IMR-90 (cell line): ENCODE measurements at regions not wholly inside any gene's neighbourhood (a gene's known extent, or its start where the extent isn't known, plus 50 kb on each side); places are given as distances from the start of the nearest gene placed in this dataset.

ENCODE experiments used
- ATAC-seq: fragments of 200-7000 bp; cut with Tn5 transposase; 2 replicates; pipeline ENCODE4 v1.9.1; 2020; ENCODE audit warnings: low read depth, mild to moderate bottlenecking, moderate library complexity
- BruUV-seq: library from RNA; stranded (reverse); fragments of 400-500 nt; replicated peaks from 2 replicates; lab custom pipeline; 2021; lab: Mats Ljungman, UMichigan
- CTCF ChIA-PET: fragments of 300-600 bp; formaldehyde crosslinking; extraction: SDS; loops from one replicate; lab custom pipeline; 2021; ENCODE audit warnings: antibody characterized with exemption; lab: Yijun Ruan, JAX
- POLR2A ChIA-PET: fragments of 300-600 bp; sonication (Branson Sonifier 250); formaldehyde crosslinking; loops from one replicate; lab custom pipeline; 2022; ENCODE audit warnings: antibody characterized with exemption; ENCODE audit not compliant: unreplicated experiment; lab: Charles Lee
- DNase-seq: peaks from one replicate; pipeline ENCODE4 v3.0.0; 2013
- H2AFZ ChIP-seq: replicated peaks from 2 replicates; pipeline ENCODE3; 2013; ENCODE audit warnings: low read length, mild to moderate bottlenecking; ENCODE audit not compliant: poor library complexity
- H2AK5ac ChIP-seq: 2 replicates; pipeline ENCODE4 v1.6.1; 2013; ENCODE audit warnings: low read depth, low read length, inconsistent platforms
- H2AK9ac ChIP-seq: replicated peaks from 2 replicates; pipeline ENCODE3; 2013; ENCODE audit warnings: mild to moderate bottlenecking, low read depth, low read length, moderate library complexity; ENCODE audit not compliant: poor library complexity
- H2BK120ac ChIP-seq: 2 replicates; pipeline ENCODE4 v1.6.1; 2013; ENCODE audit warnings: low read depth, low read length, inconsistent platforms
- H2BK15ac ChIP-seq: 3 replicates; pipeline ENCODE4 v1.6.1; 2013; ENCODE audit warnings: low read depth, low read length, inconsistent platforms
- H2BK20ac ChIP-seq: 2 replicates; pipeline ENCODE4 v1.6.1; 2013; ENCODE audit warnings: low read depth, mild to moderate bottlenecking, inconsistent platforms, low read length, moderate library complexity
- H2BK5ac ChIP-seq: 2 replicates; pipeline ENCODE4 v1.6.1; 2013; ENCODE audit warnings: mild to moderate bottlenecking, low read depth, low read length, inconsistent platforms; ENCODE audit not compliant: poor library complexity, severe bottlenecking
- H3K14ac ChIP-seq: replicated peaks from 2 replicates; pipeline ENCODE4 v1.6.1; 2013; ENCODE audit warnings: low read depth, low read length, inconsistent platforms
- H3K18ac ChIP-seq: 2 replicates; pipeline ENCODE4 v1.6.1; 2013; ENCODE audit warnings: low read depth, low read length, control low read depth
- H3K23ac ChIP-seq: 2 replicates; pipeline ENCODE4 v1.6.1; 2013; ENCODE audit warnings: low read depth, low read length, inconsistent platforms
- H3K27ac ChIP-seq: 2 replicates; pipeline ENCODE4 v1.5.1; 2013; ENCODE audit warnings: mild to moderate bottlenecking, control low read depth, low read length; ENCODE audit not compliant: insufficient read depth
- H3K27me3 ChIP-seq: 2 replicates; pipeline ENCODE4 v1.6.1; 2013; ENCODE audit warnings: low read length; ENCODE audit not compliant: control insufficient read depth, insufficient read depth
- H3K36me3 ChIP-seq: 2 replicates; pipeline ENCODE4 v1.6.1; 2013; ENCODE audit warnings: low read length, mixed read lengths; ENCODE audit not compliant: control insufficient read depth, insufficient read depth
- H3K4ac ChIP-seq: 2 replicates; pipeline ENCODE4 v1.6.1; 2013; ENCODE audit warnings: low read depth, low read length, inconsistent platforms
- H3K4me1 ChIP-seq: 2 replicates; pipeline ENCODE4 v1.6.1; 2013; ENCODE audit warnings: low read length, mixed read lengths; ENCODE audit not compliant: control insufficient read depth, insufficient read depth
- H3K4me2 ChIP-seq: 2 replicates; pipeline ENCODE4 v1.6.1; 2013; ENCODE audit warnings: low read depth, mild to moderate bottlenecking, control low read depth, low read length, moderate library complexity
- H3K4me3 ChIP-seq: 2 replicates; pipeline ENCODE4 v1.5.1; 2013; ENCODE audit warnings: low read depth, mild to moderate bottlenecking, control low read depth, low read length, moderate library complexity; ENCODE audit not compliant: insufficient read depth
- H3K56ac ChIP-seq: 2 replicates; pipeline ENCODE4 v1.6.1; 2013; ENCODE audit warnings: low read length, inconsistent platforms; ENCODE audit not compliant: insufficient read depth; ENCODE audit errors: extremely low read depth
- H3K79me1 ChIP-seq, 2 experiments: 2 replicates each; pipeline ENCODE4 v1.6.1; 2013; ENCODE audit warnings: low read length in 2 of 2, inconsistent platforms in 1 of 2, low read depth in 1 of 2
- H3K9ac ChIP-seq: 2 replicates; pipeline ENCODE4 v1.6.1; 2013; ENCODE audit warnings: low read depth, low read length, control low read depth
- H3K9me1 ChIP-seq: 2 replicates; pipeline ENCODE4 v1.6.1; 2013; ENCODE audit warnings: low read length, inconsistent platforms; ENCODE audit not compliant: insufficient read depth
- H3K9me3 ChIP-seq: 2 replicates; pipeline ENCODE4 v1.6.1; 2013; ENCODE audit warnings: low read length; ENCODE audit not compliant: control insufficient read depth, insufficient read depth
- H4K20me1 ChIP-seq: 2 replicates; pipeline ENCODE4 v1.6.1; 2013; ENCODE audit warnings: low read length, inconsistent platforms; ENCODE audit not compliant: insufficient read depth
- H4K5ac ChIP-seq: 2 replicates; pipeline ENCODE4 v1.6.1; 2013; ENCODE audit warnings: mild to moderate bottlenecking, low read depth, low read length, control low read depth
- H4K8ac ChIP-seq, 2 experiments: 2 replicates each; pipeline ENCODE4 v1.6.1; 2013; ENCODE audit warnings: low read depth in 2 of 2, low read length in 2 of 2, control low read depth in 1 of 2, inconsistent platforms in 1 of 2
- H4K91ac ChIP-seq: 2 replicates; pipeline ENCODE4 v1.6.1; 2013; ENCODE audit warnings: low read depth, low read length, inconsistent platforms; ENCODE audit not compliant: insufficient read depth
- CEBPB ChIP-seq: IDR thresholded peaks from 2 replicates; pipeline ENCODE4 v1.6.1; 2012; ENCODE audit warnings: low read depth, low read length, improper control_type of control experiment
- MAFK ChIP-seq: IDR thresholded peaks from 2 replicates; pipeline ENCODE4 v1.6.1; 2012; ENCODE audit warnings: low read depth, low read length, improper control_type of control experiment
- WGBS, 2 experiments: methylation state at CpG; one replicate each; pipeline versions ENCODE4 v1.1.5 to v1.1.7; 2013; ENCODE audit warnings: missing lambda C conversion rate in 2 of 2; ENCODE audit not compliant: insufficient read length in 1 of 2; ENCODE audit errors: extremely low coverage in 2 of 2; 5-methylcytosine and 5-hydroxymethylcytosine counted together
- dilution Hi-C: fragments of 300-500 bp; cut with HindIII; formaldehyde crosslinking; loops from one replicate; pipeline ENCODE4 v1.14.3; 2018; ENCODE audit warnings: low sequenced_read_pairs; ENCODE audit not compliant: unreplicated experiment
- in situ Hi-C: fragments of 300-500 bp; cut with MboI; formaldehyde crosslinking; loops from 3 replicates; pipeline ENCODE4 v1.14.3; 2019; ENCODE audit warnings: low sequenced_read_pairs, inconsistent platforms, mixed read lengths
- intact Hi-C: fragments of 100-400 bp; cut with micrococcal nuclease; formaldehyde crosslinking; loops from 2 replicates; pipeline ENCODE4 v1.10.0; 2022
- TF ChIP-seq, protein P1 (sequence below): fragments of 150-350 bp; IDR thresholded peaks from 2 replicates; pipeline ENCODE4 v1.6.1; 2017; ENCODE audit warnings: mild to moderate bottlenecking, antibody characterized with exemption, low read length, low read depth

- dilution Hi-C loops = no loop called here
These were observed 64.1 kb downstream of the ZDHHC19 start for GRCh38 chr3:196147116-196147515.

More at GRCh38 chr3:196147116-196147515, 64.1 kb downstream of the ZDHHC19 start:
- Histone ChIP-seq H2BK5ac (no peak overlapping the region), H3K9me3 (peaks cover 8% of the 10 kb centered on the region), H3K4me2 (no peak overlapping the region), H4K91ac (no peak overlapping the region), H3K23ac (no peak overlapping the region), H3K56ac (no peak overlapping the region), H3K4me3 (no peak overlapping the region), H3K9me1 (0 out of 2 replicates have a peak, but pooled peaks cover 5% of the 10 kb centered on the region), H4K5ac (no peak overlapping the region), H3K4me1 (peaks cover 8% of the 10 kb centered on the region), H2BK20ac (no peak overlapping the region), H3K18ac (no peak overlapping the region), H3K27ac (no peak overlapping the region), H2AFZ (no peak overlapping the region), H2BK15ac (no peak overlapping the region; the same call in 2 of the 3 replicates), H3K14ac (no peak overlapping the region), H3K36me3 (no peaks in the 10 kb centered on the region), H2AK9ac (no peak overlapping the region), H3K9ac (no peak overlapping the region), H2BK120ac (no peak overlapping the region), H4K8ac (no peak overlapping the region), H3K27me3 (no peaks in the 10 kb centered on the region), H2AK5ac (no peak overlapping the region), H4K20me1 (no peaks in the 10 kb centered on the region), H3K4ac (no peak overlapping the region), H3K79me1 (no peaks in the 10 kb centered on the region)
- in situ Hi-C loops (no loop called here), intact Hi-C loops (no loop called here)
- CTCF ChIA-PET = no interaction called here
- TF ChIP-seq, protein P1, sequence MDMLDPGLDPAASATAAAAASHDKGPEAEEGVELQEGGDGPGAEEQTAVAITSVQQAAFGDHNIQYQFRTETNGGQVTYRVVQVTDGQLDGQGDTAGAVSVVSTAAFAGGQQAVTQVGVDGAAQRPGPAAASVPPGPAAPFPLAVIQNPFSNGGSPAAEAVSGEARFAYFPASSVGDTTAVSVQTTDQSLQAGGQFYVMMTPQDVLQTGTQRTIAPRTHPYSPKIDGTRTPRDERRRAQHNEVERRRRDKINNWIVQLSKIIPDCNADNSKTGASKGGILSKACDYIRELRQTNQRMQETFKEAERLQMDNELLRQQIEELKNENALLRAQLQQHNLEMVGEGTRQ = no peak
- no peak for TF ChIP-seq CEBPB
- TF ChIP-seq MAFK = no peak
- POLR2A ChIA-PET = no interaction called here
- WGBS, 2 experiments = no CpG with 5 or more reads among the region's 2 CpGs
- BruUV-seq = no TSS peak
- ATAC-seq (peak; percentile 22), DNase-seq (no peak)
